CD8-positive, alpha-beta memory T cell (primary cell): ENCODE measurements at regions not wholly inside any gene's neighbourhood (a gene's known extent, or its start where the extent isn't known, plus 50 kb on each side); places are given as distances from the start of the nearest gene placed in this dataset.
"Not testable (repeated sequence)": the region's sequence is repeated elsewhere in the genome, so short reads cannot be mapped to it uniquely, and the experiment has no call there.

Experiments used
- CTCF ChIA-PET: fragments of 350-600 bp; sonication (Branson Sonifier 250); formaldehyde crosslinking; loops from one replicate; lab custom pipeline; 2021; ENCODE audit warnings: antibody characterized with exemption; lab: Charles Lee
- POLR2A ChIA-PET: fragments of 350-600 bp; sonication (Branson Sonifier 250); formaldehyde crosslinking; loops from one replicate; lab custom pipeline; 2021; ENCODE audit warnings: antibody characterized with exemption; lab: Charles Lee
- DNase-seq, 5 donors: peaks; one replicate each; pipeline versions ENCODE4 v3.0.0 to v3.0.0-alpha.2; 2020 to 2022; ENCODE audit warnings: mixed read lengths in 1 of 5
- H3K27ac ChIP-seq: one replicate; pipeline ENCODE4 v1.7.0; 2013; ENCODE audit warnings: low read depth, mild to moderate bottlenecking, low read length, moderate library complexity
- H3K27me3 ChIP-seq: 2 replicates; pipeline ENCODE4 v1.7.0; 2013; ENCODE audit warnings: low read length, mild to moderate bottlenecking; ENCODE audit not compliant: insufficient read depth, poor library complexity, severe bottlenecking
- H3K36me3 ChIP-seq: 2 replicates; pipeline ENCODE4 v1.7.0; 2013; ENCODE audit warnings: mild to moderate bottlenecking, low read length, moderate library complexity; ENCODE audit not compliant: insufficient read depth
- H3K4me1 ChIP-seq: 2 replicates; pipeline ENCODE4 v1.7.0; 2013; ENCODE audit warnings: mild to moderate bottlenecking, low read length, moderate library complexity; ENCODE audit not compliant: insufficient read depth
- H3K4me3 ChIP-seq: 2 replicates; pipeline ENCODE4 v1.7.0; 2013; ENCODE audit warnings: mild to moderate bottlenecking, low read length
- H3K9me3 ChIP-seq: 2 replicates; pipeline ENCODE4 v1.7.0; 2013; ENCODE audit warnings: mild to moderate bottlenecking, low read length
- H3K27ac Mint-ChIP-seq, 8 donors: one replicate each; pipeline ENCODE4 v1.8.0; 2020 to 2021; ENCODE audit warnings: mixed read lengths in 8 of 8, mild to moderate bottlenecking in 6 of 8, inconsistent platforms in 3 of 8, moderate library complexity in 3 of 8
- H3K27me3 Mint-ChIP-seq, 2 donors: one replicate each; pipeline ENCODE4 v1.8.0; 2020 to 2021; ENCODE audit warnings: mixed read lengths in 2 of 2, mild to moderate bottlenecking in 1 of 2, moderate library complexity in 1 of 2
- H3K36me3 Mint-ChIP-seq, 3 donors: one replicate each; pipeline ENCODE4 v1.8.0; 2020 to 2021; ENCODE audit warnings: mixed read lengths in 3 of 3, inconsistent platforms in 1 of 3, mild to moderate bottlenecking in 1 of 3
- H3K4me1 Mint-ChIP-seq, 3 donors: one replicate each; pipeline ENCODE4 v1.8.0; 2020 to 2021; ENCODE audit warnings: mixed read lengths in 3 of 3, inconsistent platforms in 1 of 3, mild to moderate bottlenecking in 1 of 3
- H3K4me3 Mint-ChIP-seq, 7 donors: one replicate each; pipeline ENCODE4 v1.8.0; 2020 to 2021; ENCODE audit warnings: mixed read lengths in 7 of 7, mild to moderate bottlenecking in 6 of 7, moderate library complexity in 4 of 7, inconsistent platforms in 2 of 7
- H3K9me3 Mint-ChIP-seq, 5 donors: one replicate each; pipeline ENCODE4 v1.8.0; 2020 to 2022; ENCODE audit warnings: mixed read lengths in 5 of 5, mild to moderate bottlenecking in 3 of 5, moderate library complexity in 2 of 5, inconsistent platforms in 1 of 5

DNA sequence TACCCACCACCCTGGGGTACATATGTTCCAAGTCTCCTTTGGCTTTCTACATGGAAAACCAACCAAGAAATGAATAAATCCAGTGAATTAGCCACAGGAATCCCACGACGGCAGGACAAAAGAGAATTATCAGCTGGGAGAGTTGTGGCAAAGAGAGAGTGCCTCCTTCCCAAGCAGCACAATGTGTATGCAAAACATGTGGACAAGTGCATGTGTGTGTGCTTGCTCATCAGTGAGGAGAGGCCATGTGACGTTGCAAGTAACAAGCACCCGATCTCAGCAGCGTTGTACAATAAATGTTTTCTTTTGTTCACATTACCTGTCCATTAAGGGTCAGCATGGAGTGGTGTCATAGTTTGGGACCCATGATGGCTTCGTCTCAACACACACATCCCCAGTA, 50.0 kb upstream of the EMX2 start:
- Mint-ChIP-seq H3K36me3 (no peaks in the 10 kb centered on the region), H3K9me3 (no peaks in the 10 kb centered on the region), H3K27me3 (peaks cover 7 to 40% of the 10 kb centered on the region in 2 donors), H3K4me3 (no peak overlapping the region), H3K4me1 (peaks cover 0 to 2% (median 0%) of the 10 kb centered on the region in 3 donors), H3K27ac (no peak overlapping the region)
- DNase-seq: no peak
- Histone ChIP-seq H3K9me3 (no peaks in the 10 kb centered on the region), H3K4me1 (no peaks in the 10 kb centered on the region), H3K4me3 (no peak overlapping the region), H3K27me3 (no peaks in the 10 kb centered on the region), H3K27ac (no peak overlapping the region), H3K36me3 (no peaks in the 10 kb centered on the region)
- ChIA-PET POLR2A (no interaction called here), CTCF (interaction anchor here (1.1 kb wide), 1 partner anchor 750 kb away, joined by 3 read pairs; no protein-coding TSS in a partner anchor)

DNA sequence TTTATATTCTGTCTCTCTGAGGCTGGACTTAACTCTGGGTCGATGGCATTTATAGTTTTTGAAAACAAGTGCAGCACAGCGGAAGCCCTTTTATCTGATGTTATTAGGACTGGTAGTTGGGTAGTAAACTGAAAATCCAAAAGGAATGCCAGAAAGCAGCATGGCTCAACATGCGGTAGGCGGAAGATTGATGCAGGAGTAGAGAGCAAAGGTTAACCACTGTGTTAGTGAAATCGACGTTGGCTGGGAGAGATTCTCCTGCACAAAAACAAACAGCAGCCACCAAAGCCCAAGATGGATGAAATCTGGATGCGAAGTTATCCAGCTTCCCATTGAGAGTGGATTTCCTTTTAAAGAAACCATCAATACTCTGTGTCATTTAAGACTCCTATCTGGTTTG, 54.5 kb upstream of the EMX2 start:
- no peaks in the 10 kb centered on the region for H3K4me1 Mint-ChIP-seq
- H3K9me3 Mint-ChIP-seq: no peaks in the 10 kb centered on the region
- ChIA-PET CTCF (interaction anchor here (2.3 kb wide), 1 partner anchor 8 kb away, joined by 7 read pairs; no protein-coding TSS in a partner anchor), POLR2A (no interaction called here)
- Histone ChIP-seq H3K4me1 (no peaks in the 10 kb centered on the region), H3K4me3 (no peak overlapping the region), H3K27ac (no peak overlapping the region), H3K9me3 (no peaks in the 10 kb centered on the region), H3K36me3 (no peaks in the 10 kb centered on the region), H3K27me3 (no peaks in the 10 kb centered on the region)
- H3K27ac Mint-ChIP-seq: no peak overlapping the region
- H3K27me3 Mint-ChIP-seq: peaks cover 3 to 24% of the 10 kb centered on the region in 2 donors
- H3K4me3 Mint-ChIP-seq: no peak overlapping the region
- no peak for DNase-seq
- H3K36me3 Mint-ChIP-seq: no peaks in the 10 kb centered on the region

DNA sequence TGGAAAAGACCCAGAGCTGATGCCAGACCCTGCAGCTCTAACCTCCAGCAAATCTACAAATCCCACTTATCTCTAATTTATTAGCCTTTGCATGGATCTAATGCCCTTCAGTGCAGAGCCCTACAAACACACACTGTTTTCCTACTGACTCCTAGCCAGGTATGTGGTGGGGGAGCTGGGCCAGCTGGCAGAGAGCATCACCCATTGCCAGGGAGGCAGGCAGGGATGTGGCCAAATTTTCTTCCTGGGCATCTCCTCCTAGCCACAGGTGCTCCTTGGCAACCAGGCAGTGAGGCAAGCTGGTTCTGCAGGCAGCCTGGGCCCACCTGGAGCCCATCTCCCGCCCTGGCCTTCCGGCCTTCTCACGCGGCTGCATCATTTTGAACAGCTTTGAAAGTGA, 55.9 kb upstream of the EMX2 start:
- Histone ChIP-seq H3K27ac (no peak overlapping the region), H3K4me3 (no peak overlapping the region), H3K36me3 (no peaks in the 10 kb centered on the region), H3K4me1 (no peaks in the 10 kb centered on the region), H3K9me3 (no peaks in the 10 kb centered on the region), H3K27me3 (no peaks in the 10 kb centered on the region)
- Mint-ChIP-seq H3K9me3 (no peaks in the 10 kb centered on the region), H3K4me1 (no peaks in the 10 kb centered on the region), H3K4me3 (no peak overlapping the region), H3K36me3 (no peaks in the 10 kb centered on the region), H3K27ac (peak overlapping the region in 1 of 8 donors; percentile 43), H3K27me3 (peaks cover 9 to 21% of the 10 kb centered on the region in 2 donors)
- POLR2A ChIA-PET: no interaction called here
- CTCF ChIA-PET: interaction anchor here (2.3 kb wide), 1 partner anchor 10 kb away, joined by 7 read pairs; no protein-coding TSS in a partner anchor
- DNase-seq: no peak

DNA sequence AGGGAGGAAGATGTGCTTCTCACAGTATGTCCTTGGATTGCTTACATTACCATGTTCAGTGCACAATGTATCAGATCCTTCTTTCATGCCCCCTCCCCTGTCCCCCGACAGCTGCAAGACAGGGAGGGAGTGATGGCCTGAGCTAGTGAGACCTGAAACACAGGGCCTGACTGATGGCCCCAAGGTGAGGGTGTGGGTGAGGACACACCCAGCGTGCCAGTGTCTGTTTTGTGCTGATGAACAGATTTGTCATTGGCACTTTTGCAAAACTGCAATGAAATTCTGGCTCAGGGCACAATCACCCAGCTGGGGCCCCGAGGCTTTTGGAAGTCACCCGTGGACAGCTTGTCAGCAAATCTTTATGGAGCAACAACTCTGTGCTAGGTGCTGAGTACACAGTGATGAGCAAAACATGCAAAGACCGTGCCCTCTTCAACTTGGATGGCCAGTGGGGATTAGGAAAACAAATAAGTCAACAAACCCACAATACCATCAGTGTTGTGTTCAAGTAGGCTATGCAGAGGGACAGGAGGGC, 59.4 kb upstream of the EMX2 start:
- Mint-ChIP-seq H3K4me1 (no peaks in the 10 kb centered on the region), H3K4me3 (no peak overlapping the region), H3K36me3 (no peaks in the 10 kb centered on the region), H3K27ac (no peak overlapping the region), H3K9me3 (peaks cover 0 to 2% (median 0%) of the 10 kb centered on the region in 5 donors), H3K27me3 (peaks cover 15 to 19% of the 10 kb centered on the region in 2 donors)
- Histone ChIP-seq H3K4me1 (no peaks in the 10 kb centered on the region), H3K27ac (no peak overlapping the region), H3K4me3 (no peak overlapping the region), H3K27me3 (no peaks in the 10 kb centered on the region), H3K36me3 (no peaks in the 10 kb centered on the region), H3K9me3 (no peaks in the 10 kb centered on the region)
- CTCF ChIA-PET: no interaction called here
- no peak for DNase-seq
- POLR2A ChIA-PET: no interaction called here

DNA sequence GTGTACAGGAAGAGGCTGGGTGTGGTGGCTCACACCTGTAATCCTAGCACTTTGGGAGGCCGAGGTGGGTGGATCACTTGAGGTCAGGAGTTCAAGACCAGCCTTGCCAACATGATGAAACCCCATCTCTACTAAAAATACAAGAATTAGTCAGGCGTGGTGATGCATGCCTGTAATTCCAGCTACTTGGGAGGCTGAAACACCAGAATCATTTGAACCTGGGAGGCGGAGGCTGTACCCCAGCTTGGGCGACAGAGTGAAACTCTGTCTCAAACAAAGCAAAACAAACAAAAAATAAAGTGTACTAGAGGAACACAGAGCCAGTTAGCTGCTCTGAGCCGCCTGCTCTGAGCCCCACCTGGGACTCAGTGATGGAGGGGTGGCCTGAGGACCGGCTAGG, 61.5 kb upstream of the EMX2 start:
- H3K4me3 Mint-ChIP-seq, H3K27me3 ChIP-seq, H3K9me3 Mint-ChIP-seq, CTCF ChIA-PET, DNase-seq, H3K36me3 Mint-ChIP-seq, H3K36me3 ChIP-seq, H3K4me1 ChIP-seq, H3K27ac ChIP-seq, POLR2A ChIA-PET, H3K4me1 Mint-ChIP-seq, H3K4me3 ChIP-seq, H3K27ac Mint-ChIP-seq, H3K9me3 ChIP-seq: not testable (repeated sequence)
- peaks cover 27 to 28% of the 10 kb centered on the region in 2 donors for H3K27me3 Mint-ChIP-seq

DNA sequence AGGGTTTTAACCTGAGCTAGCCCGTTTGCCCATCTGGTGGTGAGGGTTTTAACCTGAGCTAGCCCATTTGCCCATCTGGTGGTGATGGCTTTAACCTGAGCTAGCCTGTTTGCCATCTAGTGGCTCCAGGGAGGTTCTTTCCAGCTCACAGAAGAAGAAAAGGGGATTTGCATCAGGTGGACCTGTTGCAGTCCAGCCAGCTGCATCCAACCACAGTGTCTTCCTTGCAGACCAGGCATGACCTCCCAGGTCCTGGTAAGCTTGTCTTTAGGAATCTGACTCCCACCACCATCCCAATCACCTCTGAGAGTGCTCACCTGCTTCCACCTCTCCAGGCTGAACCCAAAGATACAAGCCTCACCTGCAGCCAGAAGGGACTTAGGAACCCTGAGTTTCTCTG, 62.4 kb upstream of the EMX2 start:
- Histone ChIP-seq H3K4me1 (no peaks in the 10 kb centered on the region), H3K9me3 (no peaks in the 10 kb centered on the region), H3K27me3 (no peaks in the 10 kb centered on the region), H3K4me3 (no peak overlapping the region), H3K27ac (no peak overlapping the region), H3K36me3 (no peaks in the 10 kb centered on the region)
- peaks cover 28 to 29% of the 10 kb centered on the region in 2 donors for H3K27me3 Mint-ChIP-seq
- ChIA-PET CTCF (interaction anchor here (0.8 to 1.3 kb wide), 2 partner anchors 15 to 17 kb away, joined by 3 to 5 read pairs; no protein-coding TSS in a partner anchor), POLR2A (no interaction called here)
- H3K9me3 Mint-ChIP-seq: peaks cover 0 to 2% (median 0%) of the 10 kb centered on the region in 5 donors
- DNase-seq: no peak
- no peak overlapping the region for H3K27ac Mint-ChIP-seq
- no peak overlapping the region for H3K4me3 Mint-ChIP-seq
- H3K36me3 Mint-ChIP-seq: no peaks in the 10 kb centered on the region
- no peaks in the 10 kb centered on the region for H3K4me1 Mint-ChIP-seq

DNA sequence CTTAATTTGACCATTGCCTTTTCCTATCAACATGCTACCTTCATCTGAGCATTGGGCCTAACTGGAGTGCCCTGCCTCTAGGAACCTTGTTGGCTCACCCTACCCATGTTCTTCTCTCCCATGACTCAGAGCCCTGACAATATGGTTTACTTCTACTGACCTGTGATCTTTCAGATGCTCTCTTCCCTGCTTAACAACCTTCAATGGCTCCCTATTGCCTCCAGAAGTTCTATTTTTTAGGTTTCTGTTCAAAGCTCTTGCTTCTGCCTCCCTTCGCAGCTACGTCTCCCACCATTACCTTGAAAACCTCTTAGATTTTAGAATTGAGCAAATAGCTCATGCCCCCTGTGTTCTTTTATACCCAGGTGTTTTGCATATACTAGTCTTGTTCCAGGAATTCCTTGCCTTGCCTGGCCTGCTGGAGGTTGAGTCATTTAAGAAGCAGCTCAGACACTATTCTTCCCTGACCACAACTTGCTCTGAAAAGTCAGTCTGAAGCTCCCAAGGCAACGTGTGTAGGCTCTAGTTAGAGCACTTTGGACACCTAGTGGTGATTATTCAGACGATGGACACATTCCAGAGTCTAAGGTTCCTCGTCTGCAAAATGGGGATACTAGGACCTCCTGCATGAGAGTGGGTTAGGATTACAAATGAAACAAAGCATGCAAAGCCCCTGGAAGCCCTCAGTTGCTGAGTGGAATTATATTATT, 64.4 kb upstream of the EMX2 start:
- no peaks in the 10 kb centered on the region for H3K4me1 Mint-ChIP-seq
- no peak overlapping the region for H3K4me3 Mint-ChIP-seq
- Histone ChIP-seq H3K36me3 (no peaks in the 10 kb centered on the region), H3K9me3 (no peaks in the 10 kb centered on the region), H3K27ac (no peak overlapping the region), H3K27me3 (no peaks in the 10 kb centered on the region), H3K4me1 (no peaks in the 10 kb centered on the region), H3K4me3 (no peak overlapping the region)
- no peak for DNase-seq
- POLR2A ChIA-PET: no interaction called here
- H3K36me3 Mint-ChIP-seq: no peaks in the 10 kb centered on the region
- H3K9me3 Mint-ChIP-seq: peaks cover 0 to 2% (median 0%) of the 10 kb centered on the region in 5 donors
- H3K27ac Mint-ChIP-seq: no peak overlapping the region
- CTCF ChIA-PET: interaction anchor here (1.9 to 2.1 kb wide), 2 partner anchors 261 to 303 kb away, joined by 4 to 9 read pairs; no protein-coding TSS in a partner anchor
- H3K27me3 Mint-ChIP-seq: peaks cover 28 to 31% of the 10 kb centered on the region in 2 donors

DNA sequence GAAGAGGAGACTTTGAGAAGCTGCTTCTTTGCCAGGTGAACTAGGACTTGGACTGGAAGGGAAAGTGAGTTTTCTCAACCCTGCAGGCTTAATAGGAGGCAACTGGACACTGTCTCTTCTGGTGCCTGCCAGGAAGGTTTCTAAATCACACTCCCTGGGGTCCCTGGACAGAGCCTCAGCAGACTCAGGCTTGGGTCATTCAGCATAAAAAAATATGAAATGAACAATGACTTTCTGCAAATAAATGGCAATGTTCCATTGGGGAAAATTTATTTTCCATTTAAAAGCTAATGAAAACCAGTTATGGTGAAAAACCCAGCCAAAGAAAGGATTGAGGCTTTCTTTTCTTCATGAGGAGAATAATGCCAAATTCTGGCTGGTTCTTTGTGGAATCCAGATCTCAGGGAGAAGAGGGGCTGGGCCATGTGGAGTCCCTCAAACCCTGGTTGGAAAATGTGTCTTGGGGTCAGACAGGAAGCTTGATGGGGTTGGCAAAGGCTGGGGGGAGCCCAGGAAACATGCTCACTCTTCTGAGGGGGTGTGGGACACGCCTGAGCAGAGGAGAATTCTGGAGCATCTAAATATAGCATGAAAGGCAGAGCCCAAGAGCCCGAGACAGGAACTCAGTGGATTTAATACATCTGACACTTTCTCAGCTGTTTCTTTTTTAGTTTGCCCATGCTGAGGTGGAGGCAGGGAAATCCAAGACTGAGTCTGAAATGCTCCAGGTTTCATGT, 65.2 kb upstream of the EMX2 start:
- no peaks in the 10 kb centered on the region for H3K4me1 Mint-ChIP-seq

More for the DNA sequence above, 65.2 kb upstream of the EMX2 start:
- Mint-ChIP-seq H3K4me3 (no peak overlapping the region), H3K27ac (no peak overlapping the region), H3K36me3 (no peaks in the 10 kb centered on the region), H3K27me3 (peaks cover 26 to 28% of the 10 kb centered on the region in 2 donors), H3K9me3 (peaks cover 0 to 2% (median 0%) of the 10 kb centered on the region in 5 donors)
- CTCF ChIA-PET: interaction anchor here (1.9 to 2.1 kb wide), 2 partner anchors 261 to 302 kb away, joined by 4 to 9 read pairs; no protein-coding TSS in a partner anchor
- H3K4me3 ChIP-seq: no peak overlapping the region
- POLR2A ChIA-PET: no interaction called here
- H3K4me1 ChIP-seq: no peaks in the 10 kb centered on the region
- H3K27me3 ChIP-seq: no peaks in the 10 kb centered on the region
- no peak overlapping the region for H3K27ac ChIP-seq
- no peak for DNase-seq
- no peaks in the 10 kb centered on the region for H3K9me3 ChIP-seq
- H3K36me3 ChIP-seq: no peaks in the 10 kb centered on the region
